B cell (primary cell): ENCODE measurements at regions not wholly inside any gene's neighbourhood (a gene's known extent, or its start where the extent isn't known, plus 50 kb on each side); places are given as distances from the start of the nearest gene placed in this dataset.

Experiments used
- EZH2 ChIP-seq: IDR thresholded peaks from 2 replicates; pipeline ENCODE4 v1.6.1; 2012; ENCODE audit warnings: borderline replicate concordance, low read depth, mild to moderate bottlenecking, moderate library complexity, low read length; ENCODE audit not compliant: insufficient read depth, poor library complexity, severe bottlenecking
- TF ChIP-seq, protein P1 (sequence below): fragments of 200-600 bp; IDR thresholded peaks from one replicate; pipeline ENCODE4 v1.8.0; 2022; ENCODE audit warnings: antibody characterized with exemption, mild to moderate bottlenecking

DNA sequence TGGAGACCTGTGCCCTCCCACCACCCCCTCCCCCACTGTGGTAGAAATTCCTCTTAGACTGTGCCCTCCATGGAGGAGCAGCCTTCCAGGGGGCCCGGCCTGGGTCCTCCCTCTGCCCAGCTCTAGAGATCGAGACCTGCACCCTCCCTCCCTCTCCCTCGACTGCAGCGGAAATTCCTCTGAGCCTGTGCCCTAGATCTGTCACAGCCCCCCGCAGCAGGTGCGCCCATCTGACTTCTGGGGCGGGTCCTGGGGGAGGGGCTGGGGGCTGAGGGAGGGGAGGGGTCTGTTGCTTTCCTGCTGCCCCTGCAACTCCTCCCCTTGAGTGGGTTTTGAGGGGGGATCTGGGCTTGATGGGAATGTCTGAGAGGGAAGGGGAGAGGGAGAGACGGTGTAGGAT is 177.8 kb upstream of the GSE1 start:
- TF ChIP-seq, protein P1, sequence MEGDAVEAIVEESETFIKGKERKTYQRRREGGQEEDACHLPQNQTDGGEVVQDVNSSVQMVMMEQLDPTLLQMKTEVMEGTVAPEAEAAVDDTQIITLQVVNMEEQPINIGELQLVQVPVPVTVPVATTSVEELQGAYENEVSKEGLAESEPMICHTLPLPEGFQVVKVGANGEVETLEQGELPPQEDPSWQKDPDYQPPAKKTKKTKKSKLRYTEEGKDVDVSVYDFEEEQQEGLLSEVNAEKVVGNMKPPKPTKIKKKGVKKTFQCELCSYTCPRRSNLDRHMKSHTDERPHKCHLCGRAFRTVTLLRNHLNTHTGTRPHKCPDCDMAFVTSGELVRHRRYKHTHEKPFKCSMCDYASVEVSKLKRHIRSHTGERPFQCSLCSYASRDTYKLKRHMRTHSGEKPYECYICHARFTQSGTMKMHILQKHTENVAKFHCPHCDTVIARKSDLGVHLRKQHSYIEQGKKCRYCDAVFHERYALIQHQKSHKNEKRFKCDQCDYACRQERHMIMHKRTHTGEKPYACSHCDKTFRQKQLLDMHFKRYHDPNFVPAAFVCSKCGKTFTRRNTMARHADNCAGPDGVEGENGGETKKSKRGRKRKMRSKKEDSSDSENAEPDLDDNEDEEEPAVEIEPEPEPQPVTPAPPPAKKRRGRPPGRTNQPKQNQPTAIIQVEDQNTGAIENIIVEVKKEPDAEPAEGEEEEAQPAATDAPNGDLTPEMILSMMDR: no peak
- no peak for TF ChIP-seq EZH2
